HG03039 (cell line): ENCODE measurements at regions not wholly inside any gene's neighbourhood (a gene's known extent, or its start where the extent isn't known, plus 50 kb on each side); places are given as distances from the start of the nearest gene placed in this dataset.

Experiments used
- ATAC-seq: cut with Tn5 transposase; IDR thresholded peaks from one replicate; pipeline ENCODE4 v1.9.1; 2021; ENCODE audit warnings: mild to moderate bottlenecking, moderate library complexity; ENCODE audit not compliant: unreplicated experiment

DNA sequence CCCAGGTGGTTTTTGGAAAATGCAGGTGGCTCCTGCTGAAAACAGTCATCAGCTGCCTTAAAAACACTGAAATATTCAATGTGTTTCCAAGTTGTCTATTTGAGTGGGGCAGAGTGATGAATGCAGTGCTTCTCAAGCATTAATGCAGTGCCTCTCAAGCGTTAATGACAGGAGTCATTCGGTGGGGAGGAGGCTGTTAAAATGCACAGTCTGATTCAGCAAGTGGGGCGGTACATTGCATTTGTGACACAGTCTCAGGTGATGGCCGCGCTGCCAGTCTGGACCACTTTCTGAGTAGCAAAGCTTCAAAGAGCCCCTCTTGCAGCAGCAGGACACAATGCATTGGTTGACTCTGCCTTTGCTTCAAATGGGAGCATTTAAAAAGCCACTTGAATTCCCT, 231.4 kb upstream of the RGPD4 start:
- no peak for ATAC-seq

- ATAC-seq = no peak
These were observed 230.9 kb upstream of the RGPD4 start for GRCh38 chr2:107595749-107596148.

DNA sequence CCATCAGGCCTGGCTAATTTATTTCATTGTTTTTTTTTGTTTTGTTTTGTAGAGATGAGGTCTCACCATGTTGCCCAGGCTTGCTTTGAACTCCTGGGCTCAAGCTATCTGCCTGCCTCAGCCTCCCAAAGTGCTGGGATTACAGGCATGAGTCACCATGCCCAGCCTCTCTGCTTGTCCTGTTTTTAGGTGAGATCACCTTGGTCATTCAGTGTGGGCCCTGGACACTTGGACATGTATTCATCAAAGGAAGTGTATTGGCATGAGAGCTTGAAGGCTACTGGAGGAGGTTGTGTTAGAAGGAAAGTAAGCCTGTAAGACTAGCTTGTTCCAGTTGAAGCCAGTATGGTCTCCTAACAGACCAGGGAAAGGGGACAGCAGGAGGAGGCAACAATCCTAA, 229.2 kb upstream of the RGPD4 start:
- ATAC-seq = no peak

DNA sequence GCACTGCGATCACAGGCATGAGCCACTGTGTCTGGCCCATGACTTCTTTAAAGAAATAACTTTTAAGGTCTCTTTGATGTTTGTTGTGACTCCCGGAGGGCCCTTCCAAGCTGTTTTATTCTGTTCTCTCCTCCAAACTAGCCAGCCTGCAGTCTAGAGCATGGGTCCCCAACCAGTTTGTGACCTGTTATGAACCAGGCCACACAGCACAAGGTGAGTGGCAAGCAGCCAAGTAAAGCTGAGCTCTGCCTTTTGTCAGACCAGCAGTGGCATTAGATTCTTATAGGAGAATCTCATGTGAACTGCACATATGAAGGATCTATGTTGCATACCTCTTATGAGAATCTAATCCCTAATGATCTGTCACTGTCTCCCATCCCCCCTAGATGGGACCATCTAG, 223.9 kb upstream of the RGPD4 start:
- ATAC-seq = no peak

DNA sequence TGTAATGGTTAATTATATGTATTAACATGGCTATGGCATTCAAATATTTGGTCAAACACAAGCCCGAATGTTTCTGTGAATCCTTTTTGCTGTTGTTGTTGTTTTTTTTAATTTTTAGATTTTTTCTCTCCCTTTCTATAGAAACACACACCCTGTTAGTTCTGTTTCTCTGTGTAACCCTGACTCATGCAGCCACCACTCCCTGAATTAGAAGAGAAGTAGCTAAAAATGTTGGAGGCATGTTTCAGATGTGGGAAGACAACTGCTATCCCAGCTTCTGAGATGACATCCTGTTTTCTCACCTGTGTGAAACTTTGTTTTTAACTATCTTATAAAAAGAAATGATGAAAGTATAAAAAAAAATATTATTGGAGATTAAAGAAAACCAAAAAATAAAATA, 219.6 kb upstream of the RGPD4 start:
- ATAC-seq = no peak

DNA sequence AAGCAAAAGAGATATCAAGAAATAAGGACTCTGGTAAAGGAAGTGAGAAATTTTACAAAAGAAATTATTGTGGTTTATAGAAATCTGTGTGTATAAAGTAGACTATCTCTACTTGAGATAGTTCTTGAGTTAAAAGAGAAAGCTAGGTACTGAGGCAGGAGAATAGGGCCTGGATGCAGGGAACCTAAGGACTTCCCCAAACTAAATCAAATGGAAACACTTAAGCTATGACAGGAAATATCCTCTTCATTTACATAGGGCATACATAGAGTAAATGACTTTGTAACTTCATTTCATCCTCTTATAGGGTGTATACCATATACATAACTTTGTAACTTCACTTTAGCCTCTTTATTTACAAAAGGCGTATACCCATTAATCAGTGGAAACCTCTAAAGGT, 219.2 kb upstream of the RGPD4 start:
- no peak for ATAC-seq

DNA sequence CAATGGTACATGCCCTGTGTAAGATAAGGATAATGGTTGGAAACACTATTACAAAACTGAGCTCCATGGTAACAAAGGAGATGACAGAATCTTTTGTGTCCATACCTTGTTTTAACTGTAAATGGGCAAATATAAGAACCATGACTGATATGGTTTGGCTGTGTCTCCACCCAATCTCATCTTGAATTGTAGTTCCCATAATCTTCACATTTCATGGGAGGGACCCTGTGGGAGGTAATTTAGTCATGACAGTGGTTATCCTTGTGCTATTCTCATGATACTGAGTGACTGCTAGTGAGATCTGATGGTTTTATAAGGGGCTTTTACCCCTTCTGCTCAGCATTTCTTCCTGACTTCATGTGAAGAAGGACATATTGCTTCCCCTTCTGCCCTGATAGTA, 211.7 kb upstream of the RGPD4 start:
- no peak for ATAC-seq

DNA sequence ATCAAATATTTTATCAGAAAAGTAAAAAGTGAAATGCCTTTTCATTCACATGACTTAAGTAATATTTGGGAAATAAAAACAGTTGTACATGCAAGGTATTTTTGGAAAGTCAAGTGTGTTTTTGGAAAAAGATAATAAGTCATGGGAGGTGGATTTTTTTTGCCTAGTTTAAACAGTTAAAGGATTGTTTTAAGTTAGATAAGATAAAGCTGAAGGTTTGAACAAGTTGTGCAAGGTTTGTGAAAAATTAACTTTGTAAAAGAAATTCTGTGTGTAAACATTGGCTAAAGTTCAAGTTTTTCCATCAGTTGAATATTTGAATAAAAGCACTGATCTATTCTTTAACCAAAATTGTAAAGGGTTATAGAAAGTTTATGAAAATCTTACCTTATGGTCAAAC, 207.9 kb upstream of the RGPD4 start:
- no peak for ATAC-seq

- ATAC-seq = no peak
These were observed 205.2 kb upstream of the RGPD4 start for GRCh38 chr2:107621186-107622165.

DNA sequence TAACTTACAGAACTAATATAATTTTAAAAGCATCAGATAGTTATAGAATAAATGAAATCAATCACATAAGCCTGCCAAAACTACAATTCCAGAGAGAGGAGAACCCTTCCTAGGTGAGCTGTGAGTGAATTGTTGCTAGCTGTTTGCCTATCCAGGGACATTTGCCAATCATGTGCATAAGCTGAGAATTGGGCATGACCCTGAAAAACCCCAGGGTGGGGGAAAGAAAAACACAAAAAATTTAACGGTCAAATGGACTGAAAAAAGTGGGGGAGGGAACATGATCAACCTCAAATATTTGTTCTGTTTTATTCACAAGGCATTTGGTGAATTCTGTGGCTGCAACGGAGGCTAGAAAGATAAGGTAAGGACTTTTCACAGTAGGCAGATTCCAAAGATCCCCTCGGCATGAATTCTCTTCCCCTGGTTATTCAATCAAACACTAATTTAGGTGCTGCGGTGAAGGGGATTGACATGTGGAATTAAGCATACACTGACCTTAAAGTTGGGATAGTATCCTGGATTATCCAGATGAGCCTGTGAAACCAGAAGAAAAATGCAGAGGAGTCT, 203.9 kb upstream of the RGPD4 start:
- no peak for ATAC-seq

- no peak for ATAC-seq
These were observed 200.7 kb upstream of the RGPD4 start for GRCh38 chr2:107625982-107626381.

DNA sequence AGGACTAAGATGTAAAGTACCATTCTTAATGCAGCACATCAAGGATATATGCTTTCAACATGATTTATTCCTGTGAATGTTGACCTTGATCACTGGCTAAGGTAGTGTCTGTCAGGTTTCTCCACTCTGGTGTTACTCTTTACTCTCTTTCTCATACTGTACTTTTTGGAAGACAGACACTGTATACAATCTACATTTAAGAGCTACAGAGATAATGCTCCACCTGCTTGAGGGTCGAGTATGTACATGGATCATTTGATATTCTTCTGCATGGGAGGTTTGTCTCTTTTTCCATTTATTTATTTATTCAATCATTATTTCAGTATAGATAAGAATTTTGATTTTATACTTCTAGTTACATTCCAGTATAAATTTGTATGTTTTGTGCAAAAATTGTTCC, 199.5 kb upstream of the RGPD4 start:
- ATAC-seq = no peak

GRCh38 chr2:107627926-107628325, 198.8 kb upstream of the RGPD4 start:
- ATAC-seq = no peak

DNA sequence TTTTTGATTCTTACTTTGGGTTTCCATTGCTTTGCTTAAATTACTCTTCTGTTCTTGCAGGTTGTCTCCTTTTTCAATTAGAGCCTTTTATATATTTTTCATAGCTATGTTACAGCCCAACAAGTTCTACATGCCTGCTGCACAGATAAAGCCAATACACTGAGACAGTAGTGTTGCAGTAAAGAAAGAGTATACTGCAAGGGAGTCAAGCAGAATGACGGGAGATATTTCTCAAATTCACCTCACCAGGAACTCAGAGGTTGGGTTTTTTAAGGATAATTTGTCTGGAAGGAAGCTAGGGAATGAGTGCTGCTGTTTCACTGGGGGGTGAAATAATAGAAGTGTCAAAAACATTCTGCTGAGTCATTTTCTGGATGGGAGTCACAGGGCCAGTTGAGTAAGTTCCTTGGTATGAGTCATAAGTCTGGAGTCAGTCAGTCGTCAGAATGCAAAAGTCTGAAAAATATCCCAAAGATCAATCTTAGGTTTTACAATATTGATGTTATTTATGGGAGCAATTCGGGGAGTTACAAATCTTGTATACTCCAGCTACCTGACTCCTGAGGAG, 193.0 kb upstream of the RGPD4 start:
- ATAC-seq = no peak

DNA sequence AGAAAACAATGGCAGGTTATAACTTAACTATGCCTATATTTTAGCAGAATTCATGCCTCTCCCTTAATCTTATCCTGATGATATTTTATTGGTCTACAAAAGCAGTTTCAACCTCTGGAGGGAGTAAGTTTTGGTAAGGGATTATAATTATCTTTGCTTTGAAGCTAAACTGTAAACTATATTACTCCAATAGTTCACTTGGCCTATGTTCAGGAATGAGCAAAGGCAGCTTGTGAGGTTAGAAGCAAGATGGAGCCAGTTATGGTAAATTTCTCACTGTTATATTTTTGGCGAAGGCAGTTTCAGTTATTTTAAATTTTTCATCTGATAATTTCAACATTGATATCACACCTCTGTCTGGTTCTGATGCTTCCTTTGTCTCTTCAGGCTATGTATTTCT, 192.5 kb upstream of the RGPD4 start:
- ATAC-seq = no peak

GRCh38 chr2:107635883-107636282, 190.8 kb upstream of the RGPD4 start:
- ATAC-seq = no peak

- ATAC-seq = no peak
These were observed 181.1 kb upstream of the RGPD4 start for GRCh38 chr2:107645586-107645985.

GRCh38 chr2:107648781-107649404, 177.8 kb upstream of the RGPD4 start:
- ATAC-seq = no peak

DNA sequence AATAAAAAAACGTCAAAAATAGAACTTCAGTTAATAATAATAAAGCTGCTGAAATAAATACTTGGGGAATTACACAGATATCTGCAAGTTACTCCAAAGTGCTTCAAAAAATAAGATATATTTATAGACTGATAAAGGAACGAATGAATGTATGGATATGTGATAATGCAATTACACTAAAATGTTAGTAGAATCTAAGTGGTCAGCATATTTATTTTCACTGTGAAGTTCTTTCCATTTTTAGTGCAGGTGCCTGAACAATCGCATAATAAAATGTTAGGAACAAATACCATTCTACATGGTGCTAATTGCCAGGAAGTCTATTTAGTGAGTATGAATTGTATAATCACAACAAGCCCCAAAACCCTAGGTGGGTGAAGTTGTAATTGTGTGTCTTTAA, 169.6 kb upstream of the RGPD4 start:
- ATAC-seq = no peak

- ATAC-seq = no peak
These were observed 163.1 kb upstream of the RGPD4 start for GRCh38 chr2:107663632-107664031.

GRCh38 chr2:107669335-107669734, 157.4 kb upstream of the RGPD4 start:
- ATAC-seq = no peak

- ATAC-seq = no peak
These were observed 144.8 kb upstream of the RGPD4 start for GRCh38 chr2:107681936-107682335.
